NT2/D1 (cell line): ENCODE measurements at regions not wholly inside any gene's neighbourhood (a gene's known extent, or its start where the extent isn't known, plus 50 kb on each side); places are given as distances from the start of the nearest gene placed in this dataset.

Experiments used
- DNase-seq: peaks from one replicate; pipeline ENCODE4 v3.0.0-alpha.2; 2011; ENCODE audit warnings: low read depth, low spot score
- H3K27me3 ChIP-seq: 2 replicates; pipeline ENCODE4 v1.6.0; 2011; ENCODE audit warnings: mild to moderate bottlenecking; ENCODE audit not compliant: insufficient read length, insufficient read depth
- H3K36me3 ChIP-seq: 2 replicates; pipeline ENCODE4 v1.6.1; 2011; ENCODE audit warnings: mild to moderate bottlenecking, low read length, mixed read lengths; ENCODE audit not compliant: insufficient read depth, insufficient read length
- H3K4me1 ChIP-seq: 2 replicates; pipeline ENCODE4 v1.5.1; 2011; ENCODE audit not compliant: insufficient read depth, insufficient read length
- H3K4me3 ChIP-seq: 2 replicates; pipeline ENCODE4 v1.5.1; 2011; ENCODE audit warnings: low read depth; ENCODE audit not compliant: insufficient read length
- H3K9ac ChIP-seq: 2 replicates; pipeline ENCODE4 v1.6.0; 2011; ENCODE audit warnings: low read depth; ENCODE audit not compliant: insufficient read length
- H3K9me3 ChIP-seq: 2 replicates; pipeline ENCODE4 v1.5.1; 2011; ENCODE audit warnings: mild to moderate bottlenecking, low read length; ENCODE audit not compliant: insufficient read depth
- SUZ12 ChIP-seq: IDR thresholded peaks from 2 replicates; pipeline ENCODE4 v1.6.1; 2011; ENCODE audit not compliant: insufficient read length, insufficient read depth; ENCODE audit errors: extremely low read depth
- YY1 ChIP-seq: IDR thresholded peaks from 2 replicates; pipeline ENCODE4 v1.6.1; 2011; ENCODE audit not compliant: insufficient read length, insufficient read depth
- ZNF274 ChIP-seq: IDR thresholded peaks from 2 replicates; pipeline ENCODE4 v1.6.1; 2011; ENCODE audit warnings: mild to moderate bottlenecking, low read depth, low read length

- Histone ChIP-seq H3K4me3 (no peak overlapping the region), H3K36me3 (no peaks in the 10 kb centered on the region), H3K27me3 (no peaks in the 10 kb centered on the region), H3K9ac (no peak overlapping the region), H3K4me1 (no peaks in the 10 kb centered on the region), H3K9me3 (peaks cover 11% of the 10 kb centered on the region; the same call in 1 of the 2 replicates)
- TF ChIP-seq SUZ12 (no peak), ZNF274 (no peak), YY1 (no peak)
- DNase-seq, result no peak
Measured at GRCh38 chr5:2502970-2503594, 248.4 kb downstream of the IRX2 start.

DNA sequence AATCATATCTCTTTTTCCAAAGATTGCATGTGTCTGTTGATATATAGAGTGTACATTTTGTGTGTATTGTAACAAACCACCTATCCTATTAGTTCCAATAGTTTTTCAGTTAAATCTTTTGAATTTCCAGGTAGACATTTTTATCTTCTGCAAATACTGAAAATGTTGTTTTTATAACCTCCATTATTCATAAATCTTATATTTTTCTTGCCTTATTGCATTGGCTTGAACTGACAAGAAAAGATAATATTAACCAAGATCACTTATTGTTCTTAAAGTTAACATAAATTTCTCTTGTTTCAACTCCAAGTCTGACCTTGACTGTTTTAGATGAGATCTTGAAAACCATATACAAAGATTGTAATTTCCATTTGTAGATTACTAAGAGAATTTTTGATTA is 251.6 kb downstream of the IRX2 start:
- TF ChIP-seq ZNF274 (no peak), YY1 (no peak), SUZ12 (no peak)
- Histone ChIP-seq H3K9ac (no peak overlapping the region), H3K36me3 (no peaks in the 10 kb centered on the region), H3K4me1 (no peaks in the 10 kb centered on the region), H3K4me3 (no peak overlapping the region), H3K27me3 (no peaks in the 10 kb centered on the region), H3K9me3 (peaks cover 11% of the 10 kb centered on the region; the same call in 1 of the 2 replicates)
- DNase-seq, result no peak

- Histone ChIP-seq H3K9me3 (0 out of 2 replicates have a peak, but pooled peaks cover 4% of the 10 kb centered on the region), H3K27me3 (no peaks in the 10 kb centered on the region), H3K4me3 (no peak overlapping the region), H3K9ac (no peak overlapping the region), H3K4me1 (no peaks in the 10 kb centered on the region), H3K36me3 (no peaks in the 10 kb centered on the region)
- TF ChIP-seq ZNF274 (no peak), YY1 (no peak), SUZ12 (no peak)
- DNase-seq, result no peak
Measured at GRCh38 chr5:2496891-2497290, 254.6 kb downstream of the IRX2 start.

DNA sequence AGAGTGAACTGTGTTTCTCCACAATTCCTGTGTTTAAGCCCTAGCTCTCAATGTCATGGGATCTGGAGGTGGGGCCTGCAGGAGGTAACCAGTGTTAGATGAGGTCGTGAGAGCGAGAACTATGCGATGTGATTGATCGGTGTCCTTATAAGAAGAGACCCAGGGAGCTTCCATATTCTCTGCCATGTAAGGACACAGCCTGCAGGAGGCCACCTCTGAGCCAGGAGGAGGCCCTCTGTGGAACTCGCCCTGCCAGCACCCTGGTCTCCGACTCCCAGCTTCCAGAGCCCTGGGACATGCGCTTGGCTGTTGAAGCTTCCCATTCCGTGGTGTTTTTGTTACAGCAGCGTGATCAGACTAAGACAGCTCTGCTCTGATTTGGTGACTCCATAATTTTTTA is 255.4 kb downstream of the IRX2 start:
- Histone ChIP-seq H3K9me3 (0 out of 2 replicates have a peak, but pooled peaks cover 4% of the 10 kb centered on the region), H3K36me3 (no peaks in the 10 kb centered on the region), H3K4me3 (no peak overlapping the region), H3K9ac (no peak overlapping the region), H3K4me1 (no peaks in the 10 kb centered on the region), H3K27me3 (no peaks in the 10 kb centered on the region)
- no peak for DNase-seq
- no peak for TF ChIP-seq ZNF274
- no peak for TF ChIP-seq SUZ12
- no peak for TF ChIP-seq YY1

GRCh38 chr5:2493356-2493755 is 258.1 kb downstream of the IRX2 start:
- Histone ChIP-seq H3K36me3 (no peaks in the 10 kb centered on the region), H3K4me3 (no peak overlapping the region), H3K27me3 (no peaks in the 10 kb centered on the region), H3K9ac (no peak overlapping the region), H3K9me3 (no peaks in the 10 kb centered on the region), H3K4me1 (no peaks in the 10 kb centered on the region)
- no peak for TF ChIP-seq YY1
- TF ChIP-seq ZNF274, result no peak
- TF ChIP-seq SUZ12, result no peak
- no peak for DNase-seq

DNA sequence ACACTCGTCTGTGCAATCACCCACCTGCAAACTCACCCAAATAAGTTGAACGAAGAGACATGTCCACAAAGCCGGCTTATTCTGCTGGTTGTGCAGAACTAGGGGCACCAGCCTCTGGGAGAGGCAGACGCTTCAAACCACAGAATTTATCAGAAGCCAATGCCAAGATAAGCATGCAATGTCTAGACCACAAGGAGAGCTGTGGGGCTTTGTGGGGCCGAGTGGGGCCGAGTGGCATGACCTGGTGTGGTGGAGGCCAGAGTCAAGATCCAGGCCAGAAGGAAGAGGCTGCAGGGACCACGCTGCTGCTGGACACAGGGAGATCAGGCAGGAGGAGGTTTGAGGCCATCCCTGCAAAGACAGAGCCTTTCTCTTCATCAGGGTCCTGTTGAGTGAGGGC is 259.0 kb downstream of the IRX2 start:
- no peak for TF ChIP-seq SUZ12
- no peak for TF ChIP-seq YY1
- TF ChIP-seq ZNF274, result no peak
- no peak for DNase-seq
- no peak overlapping the region for H3K4me3 ChIP-seq
- no peaks in the 10 kb centered on the region for H3K4me1 ChIP-seq
- H3K9me3 ChIP-seq, result no peaks in the 10 kb centered on the region
- H3K36me3 ChIP-seq, result no peaks in the 10 kb centered on the region
- no peak overlapping the region for H3K9ac ChIP-seq
- no peaks in the 10 kb centered on the region for H3K27me3 ChIP-seq

DNA sequence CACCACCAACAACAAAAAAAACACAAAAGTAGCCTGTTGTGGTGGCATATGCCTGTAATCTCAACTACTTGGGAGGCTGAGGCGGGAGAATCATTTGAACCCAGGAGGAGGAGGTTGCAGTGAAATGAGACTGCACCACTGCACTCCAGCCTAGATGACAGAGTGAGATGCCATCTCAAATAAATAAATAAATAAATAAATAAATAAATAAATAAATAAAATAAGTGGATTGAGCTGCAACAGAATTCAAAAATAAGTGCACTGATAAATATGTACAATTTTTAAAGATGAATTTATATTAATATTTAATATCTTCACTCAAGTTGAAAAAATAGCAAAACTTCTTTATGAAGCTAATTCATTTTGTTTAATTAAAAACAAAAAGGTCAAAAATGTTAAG is 259.6 kb downstream of the IRX2 start:
- Histone ChIP-seq H3K4me3 (no peak overlapping the region), H3K36me3 (no peaks in the 10 kb centered on the region), H3K4me1 (no peaks in the 10 kb centered on the region), H3K27me3 (no peaks in the 10 kb centered on the region), H3K9me3 (no peaks in the 10 kb centered on the region), H3K9ac (no peak overlapping the region)
- TF ChIP-seq YY1, result no peak
- TF ChIP-seq ZNF274, result no peak
- TF ChIP-seq SUZ12, result no peak
- no peak for DNase-seq

DNA sequence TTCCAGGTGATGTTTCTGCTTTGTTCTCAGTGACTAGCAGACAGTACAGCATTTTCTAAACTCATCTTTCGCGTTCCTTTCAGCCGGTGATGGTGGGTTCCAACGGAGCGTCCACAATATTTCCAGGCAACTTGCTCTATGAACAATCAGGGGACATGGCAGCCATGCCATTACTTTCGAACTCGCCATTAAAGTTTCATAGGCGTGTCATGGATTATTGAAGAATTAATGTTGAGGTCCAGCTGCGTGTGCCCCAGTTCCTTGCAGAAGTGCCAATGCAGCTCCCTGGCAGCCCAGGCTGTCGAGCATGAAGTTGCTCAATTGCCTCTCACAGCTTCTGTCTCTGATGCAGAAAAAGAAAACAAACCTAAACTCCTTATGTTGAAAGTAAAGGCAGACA is 262.2 kb downstream of the IRX2 start:
- Histone ChIP-seq H3K4me1 (no peaks in the 10 kb centered on the region), H3K9me3 (no peaks in the 10 kb centered on the region), H3K36me3 (no peaks in the 10 kb centered on the region), H3K4me3 (no peak overlapping the region), H3K9ac (no peak overlapping the region), H3K27me3 (no peaks in the 10 kb centered on the region)
- TF ChIP-seq SUZ12, result no peak
- no peak for TF ChIP-seq ZNF274
- no peak for TF ChIP-seq YY1
- no peak for DNase-seq
